ENCODE measurements at regions not wholly inside any gene's neighbourhood (a gene's known extent, or its start where the extent isn't known, plus 50 kb on each side); places are given as distances from the start of the nearest gene placed in this dataset.
"Not testable (repeated sequence)": the region's sequence is repeated elsewhere in the genome, so short reads cannot be mapped to it uniquely, and the experiment has no call there.

GRCh38 chr6:65988006-65988405 is 281.0 kb upstream of the EYS start:
- DNase-seq (ENCODE audit: low spot score), result no peak

- no peak for DNase-seq (ENCODE audit: low spot score)
Measured at GRCh38 chr6:65984089-65984488, 277.1 kb upstream of the EYS start.

GRCh38 chr6:65979120-65979519 is 272.1 kb upstream of the EYS start:
- DNase-seq (ENCODE audit: low spot score), result no peak

GRCh38 chr6:65971252-65971651 is 264.2 kb upstream of the EYS start:
- DNase-seq (ENCODE audit: low spot score), result not testable (repeated sequence)

- DNase-seq (ENCODE audit: low spot score), result no peak
Measured at GRCh38 chr6:65964261-65964660, 257.2 kb upstream of the EYS start.

GRCh38 chr6:65955034-65955433 is 248.0 kb upstream of the EYS start:
- no peak for DNase-seq (ENCODE audit: low spot score)

GRCh38 chr6:65948062-65948461 is 241.0 kb upstream of the EYS start:
- no peak for DNase-seq (ENCODE audit: low spot score)

GRCh38 chr6:65943548-65943947 is 236.5 kb upstream of the EYS start:
- no peak for DNase-seq (ENCODE audit: low spot score)

- no peak for DNase-seq (ENCODE audit: low spot score)
Measured at GRCh38 chr6:65943051-65943450, 236.0 kb upstream of the EYS start.

- DNase-seq (ENCODE audit: low spot score), result no peak
Measured at GRCh38 chr6:65938000-65938399, 231.0 kb upstream of the EYS start.

- DNase-seq (ENCODE audit: low spot score), result no peak
Measured at GRCh38 chr6:65935412-65935811, 228.4 kb upstream of the EYS start.

- DNase-seq (ENCODE audit: low spot score), result no peak
Measured at GRCh38 chr6:65933390-65933789, 226.4 kb upstream of the EYS start.

- DNase-seq (ENCODE audit: low spot score), result no peak
Measured at GRCh38 chr6:65927141-65927540, 220.1 kb upstream of the EYS start.

- no peak for DNase-seq (ENCODE audit: low spot score)
Measured at GRCh38 chr6:65924411-65924810, 217.4 kb upstream of the EYS start.

- no peak for DNase-seq (ENCODE audit: low spot score)
Measured at GRCh38 chr6:65922049-65922448, 215.0 kb upstream of the EYS start.

- no peak for DNase-seq (ENCODE audit: low spot score)
Measured at GRCh38 chr6:65908065-65908464, 201.0 kb upstream of the EYS start.

GRCh38 chr6:65903992-65904391 is 197.0 kb upstream of the EYS start:
- DNase-seq (ENCODE audit: low spot score), result no peak

- DNase-seq (ENCODE audit: low spot score), result no peak
Measured at GRCh38 chr6:65900928-65901327, 193.9 kb upstream of the EYS start.

GRCh38 chr6:65896140-65896539 is 189.1 kb upstream of the EYS start:
- DNase-seq (ENCODE audit: low spot score), result no peak

- DNase-seq (ENCODE audit: low spot score), result no peak
Measured at GRCh38 chr6:65876668-65877067, 169.6 kb upstream of the EYS start.

GRCh38 chr6:65852369-65852852 is 145.4 kb upstream of the EYS start:
- no peak for DNase-seq (ENCODE audit: low spot score)

GRCh38 chr6:65830151-65830550 is 123.1 kb upstream of the EYS start:
- DNase-seq (ENCODE audit: low spot score), result no peak

- DNase-seq (ENCODE audit: low spot score), result no peak
Measured at GRCh38 chr6:65819152-65819551, 112.1 kb upstream of the EYS start.

- no peak for DNase-seq (ENCODE audit: low spot score)
Measured at GRCh38 chr6:65818576-65818975, 111.5 kb upstream of the EYS start.

- no peak for DNase-seq (ENCODE audit: low spot score)
Measured at GRCh38 chr6:65816991-65817390, 110.0 kb upstream of the EYS start.

Data from HuH-7 (cell line).